Endothelial cell (in vitro differentiated cells): ENCODE measurements at regions not wholly inside any gene's neighbourhood (a gene's known extent, or its start where the extent isn't known, plus 50 kb on each side); places are given as distances from the start of the nearest gene placed in this dataset.

Source experiments
- DNase-seq: peaks from one replicate; pipeline ENCODE4 v3.0.0; 2021; ENCODE audit warnings: low spot score
- H3K27ac Mint-ChIP-seq: one replicate; pipeline ENCODE4 v1.8.0; 2021; ENCODE audit warnings: mixed read lengths, inconsistent platforms; ENCODE audit not compliant: unreplicated experiment
- H3K27me3 Mint-ChIP-seq: one replicate; pipeline ENCODE4 v1.8.0; 2021; ENCODE audit warnings: mild to moderate bottlenecking, moderate library complexity, mixed read lengths, inconsistent platforms; ENCODE audit not compliant: unreplicated experiment
- H3K36me3 Mint-ChIP-seq: one replicate; pipeline ENCODE4 v1.8.0; 2021; ENCODE audit warnings: mild to moderate bottlenecking, low read depth, mixed read lengths, inconsistent platforms; ENCODE audit not compliant: unreplicated experiment
- H3K4me1 Mint-ChIP-seq: one replicate; pipeline ENCODE4 v1.8.0; 2021; ENCODE audit warnings: mild to moderate bottlenecking, mixed read lengths, inconsistent platforms; ENCODE audit not compliant: unreplicated experiment
- H3K4me3 Mint-ChIP-seq: one replicate; pipeline ENCODE4 v1.8.0; 2021; ENCODE audit warnings: mild to moderate bottlenecking, mixed read lengths, inconsistent platforms; ENCODE audit not compliant: unreplicated experiment
- H3K9me3 Mint-ChIP-seq: one replicate; pipeline ENCODE4 v1.8.0; 2021; ENCODE audit warnings: mixed read lengths, inconsistent platforms; ENCODE audit not compliant: unreplicated experiment
- TF ChIP-seq, protein P1 (sequence below): fragments of 200-600 bp; sonication (generic); IDR thresholded peaks from one replicate; pipeline ENCODE4 v1.5.0; 2021; ENCODE audit warnings: antibody characterized with exemption; ENCODE audit not compliant: unreplicated experiment

DNA sequence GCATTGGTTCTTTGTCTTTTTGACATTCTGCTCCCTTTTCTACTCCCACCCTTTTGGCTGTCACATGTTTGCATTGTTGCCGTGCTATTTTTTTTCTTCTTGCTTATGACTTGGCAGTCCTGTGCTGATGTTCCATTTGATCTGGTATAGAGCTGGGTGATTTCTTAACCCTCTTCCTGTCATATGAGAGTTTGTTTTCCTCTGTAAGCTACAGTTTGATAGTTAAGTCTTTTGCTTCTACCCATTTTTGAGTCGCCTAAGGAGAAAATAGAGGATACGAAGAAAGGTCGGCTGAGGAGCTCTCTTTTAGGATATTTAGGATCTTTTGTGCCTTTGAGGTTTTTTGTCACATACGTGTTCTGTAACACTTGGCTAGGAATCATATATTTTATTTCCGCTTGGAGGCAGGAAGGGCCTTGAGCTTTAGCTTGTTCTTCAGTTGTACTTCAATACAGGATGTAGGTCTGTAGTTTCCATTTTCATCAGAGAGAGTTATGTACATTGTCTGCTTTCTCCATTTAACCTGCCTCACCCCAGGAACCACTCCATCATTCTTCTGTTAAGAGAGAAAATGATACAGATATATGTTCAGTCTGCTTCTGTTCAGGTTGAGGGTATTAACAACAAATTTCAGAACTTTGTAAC is 150.7 kb downstream of the BACH1 start:
- H3K4me3 Mint-ChIP-seq, result no peak overlapping the region
- H3K27ac Mint-ChIP-seq, result no peak overlapping the region
- TF ChIP-seq, protein P1, sequence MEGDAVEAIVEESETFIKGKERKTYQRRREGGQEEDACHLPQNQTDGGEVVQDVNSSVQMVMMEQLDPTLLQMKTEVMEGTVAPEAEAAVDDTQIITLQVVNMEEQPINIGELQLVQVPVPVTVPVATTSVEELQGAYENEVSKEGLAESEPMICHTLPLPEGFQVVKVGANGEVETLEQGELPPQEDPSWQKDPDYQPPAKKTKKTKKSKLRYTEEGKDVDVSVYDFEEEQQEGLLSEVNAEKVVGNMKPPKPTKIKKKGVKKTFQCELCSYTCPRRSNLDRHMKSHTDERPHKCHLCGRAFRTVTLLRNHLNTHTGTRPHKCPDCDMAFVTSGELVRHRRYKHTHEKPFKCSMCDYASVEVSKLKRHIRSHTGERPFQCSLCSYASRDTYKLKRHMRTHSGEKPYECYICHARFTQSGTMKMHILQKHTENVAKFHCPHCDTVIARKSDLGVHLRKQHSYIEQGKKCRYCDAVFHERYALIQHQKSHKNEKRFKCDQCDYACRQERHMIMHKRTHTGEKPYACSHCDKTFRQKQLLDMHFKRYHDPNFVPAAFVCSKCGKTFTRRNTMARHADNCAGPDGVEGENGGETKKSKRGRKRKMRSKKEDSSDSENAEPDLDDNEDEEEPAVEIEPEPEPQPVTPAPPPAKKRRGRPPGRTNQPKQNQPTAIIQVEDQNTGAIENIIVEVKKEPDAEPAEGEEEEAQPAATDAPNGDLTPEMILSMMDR, result no peak
- DNase-seq, result no peak
- no peaks in the 10 kb centered on the region for H3K36me3 Mint-ChIP-seq
- H3K4me1 Mint-ChIP-seq, result no peaks in the 10 kb centered on the region
- H3K27me3 Mint-ChIP-seq, result no peaks in the 10 kb centered on the region
- H3K9me3 Mint-ChIP-seq, result no peaks in the 10 kb centered on the region

DNA sequence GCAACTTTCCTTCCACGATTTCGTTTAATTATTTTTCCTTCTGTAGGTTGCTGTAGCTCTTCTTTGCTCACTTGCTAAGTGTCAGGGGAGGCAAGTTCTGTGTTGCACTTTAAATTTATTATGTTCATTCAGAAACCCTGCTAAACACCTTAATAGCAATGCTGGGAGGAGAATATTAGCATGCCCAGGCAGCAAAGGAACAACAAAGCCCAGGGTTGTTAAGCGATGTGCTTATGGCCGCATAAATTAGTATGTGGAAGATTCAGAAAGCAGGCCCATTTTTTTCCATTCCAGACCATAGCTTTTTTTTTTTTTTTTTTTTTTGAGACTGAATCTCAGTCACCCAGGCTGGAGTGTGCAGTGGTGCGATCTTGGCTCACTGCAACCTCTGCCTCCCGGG is 151.3 kb downstream of the BACH1 start:
- no peak overlapping the region for H3K27ac Mint-ChIP-seq
- no peaks in the 10 kb centered on the region for H3K36me3 Mint-ChIP-seq
- H3K9me3 Mint-ChIP-seq, result no peaks in the 10 kb centered on the region
- TF ChIP-seq, protein P1, result no peak
- no peaks in the 10 kb centered on the region for H3K27me3 Mint-ChIP-seq
- no peak for DNase-seq
- no peak overlapping the region for H3K4me3 Mint-ChIP-seq
- no peaks in the 10 kb centered on the region for H3K4me1 Mint-ChIP-seq

DNA sequence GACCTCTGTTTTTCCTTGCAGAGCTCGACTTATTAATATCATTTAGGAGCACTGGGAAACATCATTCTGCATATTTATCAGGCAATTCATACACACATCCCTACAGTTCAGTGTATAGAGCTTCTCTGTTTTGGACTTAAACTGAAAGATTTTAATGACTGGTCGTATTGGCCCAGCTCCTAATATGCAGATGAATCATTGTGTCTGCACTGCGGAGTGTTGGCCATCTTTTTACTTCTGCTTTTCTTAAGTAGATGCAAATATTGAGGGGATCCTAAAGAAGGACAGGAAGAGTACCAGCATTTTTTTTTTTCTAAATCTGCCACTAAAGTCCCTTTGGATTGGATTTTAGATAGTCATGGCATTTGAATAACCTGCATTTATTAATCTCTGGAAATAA is 154.8 kb downstream of the BACH1 start:
- TF ChIP-seq, protein P1, result no peak

DNA sequence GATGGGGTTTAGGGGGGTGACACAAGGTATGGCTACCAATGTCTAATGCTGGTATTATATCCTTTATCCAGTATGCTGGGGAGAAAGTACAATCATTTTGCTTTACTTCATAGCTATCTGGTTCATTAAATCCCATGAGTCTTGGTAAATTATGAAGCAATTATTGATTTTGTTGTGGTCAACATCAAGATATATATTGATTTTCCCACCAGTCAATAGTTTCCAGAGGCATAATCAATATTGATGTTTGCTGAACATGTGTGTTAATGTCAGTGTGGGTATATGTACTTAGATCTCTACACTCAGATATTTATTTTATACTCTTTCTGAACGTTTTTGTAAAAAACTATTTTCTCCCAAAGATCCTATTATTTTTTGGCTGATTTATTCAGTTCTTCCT is 155.5 kb downstream of the BACH1 start:
- Mint-ChIP-seq H3K9me3 (no peaks in the 10 kb centered on the region), H3K27me3 (no peaks in the 10 kb centered on the region)
- TF ChIP-seq, protein P1, result no peak

More for the DNA sequence above, 154.8 kb downstream of the BACH1 start:
- no peak overlapping the region for H3K4me3 Mint-ChIP-seq
- H3K27ac Mint-ChIP-seq, result no peak overlapping the region
- H3K27me3 Mint-ChIP-seq, result no peaks in the 10 kb centered on the region
- H3K9me3 Mint-ChIP-seq, result no peaks in the 10 kb centered on the region
- no peak for DNase-seq
- H3K4me1 Mint-ChIP-seq, result no peaks in the 10 kb centered on the region
- H3K36me3 Mint-ChIP-seq, result no peaks in the 10 kb centered on the region

DNA sequence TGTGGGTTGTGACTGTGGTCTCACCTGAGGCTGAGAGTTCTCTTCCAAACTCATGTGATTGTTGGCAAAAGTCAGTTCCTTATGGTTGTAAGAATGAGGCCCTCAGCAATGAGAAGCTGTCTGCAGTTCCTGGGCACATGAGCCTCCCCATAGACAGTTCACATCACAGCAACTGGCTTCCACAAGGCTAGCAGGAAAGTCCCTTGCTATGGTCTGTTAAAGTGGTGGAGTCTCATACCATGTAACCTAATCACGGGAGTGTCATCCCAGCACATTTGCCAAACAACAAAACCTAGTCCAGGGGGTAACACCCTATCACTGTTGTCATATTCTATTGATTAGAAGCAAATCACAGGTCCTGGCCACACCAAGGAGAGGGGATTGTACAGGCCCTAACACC is 163.8 kb downstream of the BACH1 start:
- no peak for DNase-seq
- peaks cover 5% of the 10 kb centered on the region for H3K36me3 Mint-ChIP-seq
- H3K4me1 Mint-ChIP-seq, result no peaks in the 10 kb centered on the region
- TF ChIP-seq, protein P1, result no peak
- H3K27ac Mint-ChIP-seq, result no peak overlapping the region
- no peaks in the 10 kb centered on the region for H3K9me3 Mint-ChIP-seq
- no peaks in the 10 kb centered on the region for H3K27me3 Mint-ChIP-seq
- no peak overlapping the region for H3K4me3 Mint-ChIP-seq

More for the DNA sequence above, 155.5 kb downstream of the BACH1 start:
- H3K4me1 Mint-ChIP-seq, result no peaks in the 10 kb centered on the region
- no peaks in the 10 kb centered on the region for H3K36me3 Mint-ChIP-seq
- H3K4me3 Mint-ChIP-seq, result no peak overlapping the region
- DNase-seq, result no peak
- no peak overlapping the region for H3K27ac Mint-ChIP-seq
